ENCODE measurements at regions not wholly inside any gene's neighbourhood (a gene's known extent, or its start where the extent isn't known, plus 50 kb on each side); places are given as distances from the start of the nearest gene placed in this dataset.

DNA sequence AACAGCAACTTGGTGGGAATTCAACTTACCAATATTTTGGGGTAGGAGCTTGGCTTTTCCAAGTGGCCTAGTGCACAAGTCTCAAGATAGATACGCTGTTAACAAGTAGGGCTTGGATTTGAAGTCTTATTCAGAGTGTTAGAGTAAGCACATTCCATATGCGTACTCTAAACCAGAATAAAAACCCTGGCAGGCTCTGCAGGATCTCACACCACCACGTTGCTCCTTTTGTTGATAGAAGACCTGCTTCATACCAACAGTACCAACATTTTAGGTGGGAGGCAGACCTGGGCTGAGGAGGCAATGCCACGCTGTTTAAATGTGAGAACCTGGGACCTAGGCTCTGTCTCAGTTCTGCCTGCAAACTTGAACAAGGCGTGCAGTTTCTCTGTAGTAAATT, 214.0 kb downstream of the RNF144A start:
- TF ChIP-seq, protein P1, sequence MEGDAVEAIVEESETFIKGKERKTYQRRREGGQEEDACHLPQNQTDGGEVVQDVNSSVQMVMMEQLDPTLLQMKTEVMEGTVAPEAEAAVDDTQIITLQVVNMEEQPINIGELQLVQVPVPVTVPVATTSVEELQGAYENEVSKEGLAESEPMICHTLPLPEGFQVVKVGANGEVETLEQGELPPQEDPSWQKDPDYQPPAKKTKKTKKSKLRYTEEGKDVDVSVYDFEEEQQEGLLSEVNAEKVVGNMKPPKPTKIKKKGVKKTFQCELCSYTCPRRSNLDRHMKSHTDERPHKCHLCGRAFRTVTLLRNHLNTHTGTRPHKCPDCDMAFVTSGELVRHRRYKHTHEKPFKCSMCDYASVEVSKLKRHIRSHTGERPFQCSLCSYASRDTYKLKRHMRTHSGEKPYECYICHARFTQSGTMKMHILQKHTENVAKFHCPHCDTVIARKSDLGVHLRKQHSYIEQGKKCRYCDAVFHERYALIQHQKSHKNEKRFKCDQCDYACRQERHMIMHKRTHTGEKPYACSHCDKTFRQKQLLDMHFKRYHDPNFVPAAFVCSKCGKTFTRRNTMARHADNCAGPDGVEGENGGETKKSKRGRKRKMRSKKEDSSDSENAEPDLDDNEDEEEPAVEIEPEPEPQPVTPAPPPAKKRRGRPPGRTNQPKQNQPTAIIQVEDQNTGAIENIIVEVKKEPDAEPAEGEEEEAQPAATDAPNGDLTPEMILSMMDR (IDR thresholded peaks at IDR 0.05), result no peak
- no peak for TF ChIP-seq POLR2A (IDR thresholded peaks at IDR 0.05)
